Heart left ventricle (tissue), 16 donors: ENCODE measurements at regions not wholly inside any gene's neighbourhood (a gene's known extent, or its start where the extent isn't known, plus 50 kb on each side); places are given as distances from the start of the nearest gene placed in this dataset.

Experiments
- ATAC-seq, 4 donors: fragments of 200-7000 bp; cut with Tn5 transposase; one replicate each; pipeline ENCODE4 v1.9.1; 2020 to 2022; ENCODE audit warnings: moderate library complexity in 4 of 4, mild to moderate bottlenecking in 3 of 4, moderate number of reproducible peaks in 1 of 4
- DNase-seq, 5 donors: peaks; one replicate each; pipeline ENCODE4 v3.0.0-alpha.2; 2020
- H3K27ac ChIP-seq, 12 donors: fragments of 200-600 bp; sonication (generic) in 4 of 12; one replicate each; pipeline versions ENCODE4 v1.5.0 to v1.8.0; 2016 to 2022; ENCODE audit warnings: mild to moderate bottlenecking in 2 of 12
- H3K27me3 ChIP-seq, 9 donors: fragments of 200-600 bp; sonication (generic) in 2 of 9; one replicate each; pipeline versions ENCODE4 v1.5.1 to v1.8.0; 2016 to 2022; ENCODE audit warnings: mild to moderate bottlenecking in 3 of 9
- H3K36me3 ChIP-seq, 9 donors: fragments of 200-600 bp; sonication (generic) in 2 of 9; one replicate each; pipeline versions ENCODE4 v1.5.0 to v1.8.0; 2018 to 2022; ENCODE audit warnings: mild to moderate bottlenecking in 2 of 9
- H3K4me1 ChIP-seq, 12 donors: fragments of 200-600 bp; sonication (generic) in 4 of 12; one replicate each; pipeline versions ENCODE4 v1.5.0 to v1.8.0; 2016 to 2022; ENCODE audit warnings: mild to moderate bottlenecking in 3 of 12
- H3K4me3 ChIP-seq, 12 donors: fragments of 200-600 bp; sonication (generic) in 4 of 12; one replicate each; pipeline versions ENCODE4 v1.5.0 to v1.8.0; 2017 to 2022; ENCODE audit warnings: mild to moderate bottlenecking in 9 of 12, moderate library complexity in 4 of 12
- H3K9me3 ChIP-seq, 12 donors: fragments of 200-600 bp; sonication (generic) in 4 of 12; one replicate each; pipeline versions ENCODE4 v1.5.0 to v1.8.0; 2016 to 2022; ENCODE audit warnings: mild to moderate bottlenecking in 1 of 12
- POLR2A ChIP-seq, 2 donors: fragments of 450-650 bp; IDR thresholded peaks; one replicate each; pipeline ENCODE4 v1.6.1; 2017; ENCODE audit warnings: antibody characterized with exemption in 2 of 2, mild to moderate bottlenecking in 2 of 2, moderate library complexity in 2 of 2
- WGBS, 4 donors: extraction: QIAGEN DNeasy Blood & Tissue Kit in 2 of 4; methylation state at CpG; one replicate each; pipeline versions ENCODE4 v1.1.5 to v1.1.7; 2013 to 2018; 5-methylcytosine and 5-hydroxymethylcytosine counted together
- intact Hi-C, 10 donors: fragments of 100-400 bp; cut with DNase I; formaldehyde crosslinking; loops; one replicate each; pipeline versions ENCODE4 v1.11.1 to v1.14.2; 2022
- TF ChIP-seq, protein P1 (sequence below), 12 donors: fragments of 200-600 bp; sonication (generic) in 4 of 12; IDR thresholded peaks; one replicate each; pipeline versions ENCODE4 v1.5.0 to v1.8.0; 2018 to 2022; ENCODE audit warnings: antibody characterized with exemption in 12 of 12, mild to moderate bottlenecking in 5 of 12
- donor health status: ischemic (EF 13 %, LVEDD 7.1; RV severe dilation, severe dysfunction).
- donor health status: healthy with polysubstance abuse.
- donor health status: DM: no; HTN: yes; CAD: no.
- donor health status: DM: no; HTN: no; CAD: no.
- donor health status: ischemic (EF 25% LVEDD 6.9; RV normal size, moderate dysfunction).
- donor health status: ischemic (EF 25% LVEDD 5.7; RV mildly dilated, moderate dysfunction).
- donor health status: healthy.
- donor health status: DM: yes; HTN: yes; CAD: no.
- donor health status: ischemic (EF 35%, LVEDD 5.7; RV mildly dilated, moderate dysfunction).
- donor health status: nonischemic (EF 11% LVEDD 7.7; RV severe dilation, severe dysfunction).
- donor health status: DM: yes; HTN: yes; CAD: no.
- donor health status: PGD.
- donor health status: ischemic (EF 29% LVEDD 5.4; RV normal size, mild dysfunction).
- donor health status: nonischemic (EF 23%, LVEDD 6.1; RV moderate dilation, normal function).

- H3K36me3 ChIP-seq = no peaks in the 10 kb centered on the region
- no peaks in the 10 kb centered on the region for H3K9me3 ChIP-seq
- H3K27ac ChIP-seq = no peak overlapping the region
- intact Hi-C loops = no loop called here
- ATAC-seq (no peak), DNase-seq (no peak)
- TF ChIP-seq, protein P1, sequence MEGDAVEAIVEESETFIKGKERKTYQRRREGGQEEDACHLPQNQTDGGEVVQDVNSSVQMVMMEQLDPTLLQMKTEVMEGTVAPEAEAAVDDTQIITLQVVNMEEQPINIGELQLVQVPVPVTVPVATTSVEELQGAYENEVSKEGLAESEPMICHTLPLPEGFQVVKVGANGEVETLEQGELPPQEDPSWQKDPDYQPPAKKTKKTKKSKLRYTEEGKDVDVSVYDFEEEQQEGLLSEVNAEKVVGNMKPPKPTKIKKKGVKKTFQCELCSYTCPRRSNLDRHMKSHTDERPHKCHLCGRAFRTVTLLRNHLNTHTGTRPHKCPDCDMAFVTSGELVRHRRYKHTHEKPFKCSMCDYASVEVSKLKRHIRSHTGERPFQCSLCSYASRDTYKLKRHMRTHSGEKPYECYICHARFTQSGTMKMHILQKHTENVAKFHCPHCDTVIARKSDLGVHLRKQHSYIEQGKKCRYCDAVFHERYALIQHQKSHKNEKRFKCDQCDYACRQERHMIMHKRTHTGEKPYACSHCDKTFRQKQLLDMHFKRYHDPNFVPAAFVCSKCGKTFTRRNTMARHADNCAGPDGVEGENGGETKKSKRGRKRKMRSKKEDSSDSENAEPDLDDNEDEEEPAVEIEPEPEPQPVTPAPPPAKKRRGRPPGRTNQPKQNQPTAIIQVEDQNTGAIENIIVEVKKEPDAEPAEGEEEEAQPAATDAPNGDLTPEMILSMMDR (IDR thresholded peaks at IDR 0.05) = no peak
- TF ChIP-seq POLR2A (IDR thresholded peaks at IDR 0.05) = no peak
- H3K4me1 ChIP-seq = no peaks in the 10 kb centered on the region
- WGBS, 4 donors = 83 to 87% (median 85%) methylated on average over 5 of the region's 5 CpGs
- H3K27me3 ChIP-seq = peaks cover 0 to 6% (median 0%) of the 10 kb centered on the region in 9 donors
- no peak overlapping the region for H3K4me3 ChIP-seq
These were observed 296.6 kb downstream of the IRX2 start for GRCh38 chr5:2454876-2455275.

DNA sequence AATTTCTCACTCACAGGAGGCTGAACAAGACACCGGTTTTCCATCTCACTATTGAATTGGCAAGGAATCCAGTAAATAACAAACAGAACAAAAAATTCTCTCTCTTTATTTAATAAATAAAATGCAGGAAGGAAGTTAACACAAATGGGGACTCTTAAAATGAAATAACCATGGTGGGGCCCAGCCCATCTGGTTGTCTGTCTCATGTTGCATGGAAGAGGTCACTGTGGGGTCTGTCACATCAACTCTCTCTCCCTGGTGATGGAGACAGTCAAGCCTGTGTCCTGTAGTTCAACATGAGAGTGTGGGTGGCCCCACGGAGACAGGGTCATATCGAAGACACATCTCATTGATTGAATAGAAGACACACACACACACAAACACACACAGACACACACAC, 297.7 kb downstream of the IRX2 start:
- TF ChIP-seq, protein P1 (IDR thresholded peaks at IDR 0.05) = no peak
- no peak for TF ChIP-seq POLR2A (IDR thresholded peaks at IDR 0.05)
- ATAC-seq (no peak), DNase-seq (no peak)
- H3K27ac ChIP-seq = no peak overlapping the region
- H3K36me3 ChIP-seq = no peaks in the 10 kb centered on the region
- intact Hi-C loops = no loop called here
- peaks cover 0 to 9% (median 0%) of the 10 kb centered on the region in 9 donors for H3K27me3 ChIP-seq
- 55 to 82% (median 76%) methylated on average over 3 of the region's 3 CpGs for WGBS, 4 donors
- H3K4me3 ChIP-seq = no peak overlapping the region
- no peaks in the 10 kb centered on the region for H3K4me1 ChIP-seq
- no peaks in the 10 kb centered on the region for H3K9me3 ChIP-seq

DNA sequence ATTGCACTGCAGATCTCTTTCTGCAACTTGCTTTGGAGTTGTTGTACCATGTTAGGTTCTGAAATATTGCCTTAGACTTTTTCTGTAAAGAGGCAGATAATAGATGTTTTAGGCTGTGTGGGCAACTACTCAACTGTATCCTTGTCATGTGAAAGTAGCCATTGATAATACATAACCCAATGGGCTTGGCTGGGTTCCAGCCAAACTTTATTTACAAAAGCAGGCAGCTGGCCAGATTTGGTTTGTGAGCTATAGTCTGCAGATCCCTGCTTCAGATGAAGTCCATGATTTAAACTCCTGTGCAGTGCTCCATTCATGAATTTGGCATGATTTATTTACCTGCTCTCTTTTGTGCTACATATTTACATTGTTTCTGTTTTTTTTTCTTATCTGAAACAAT, 300.4 kb downstream of the IRX2 start:
- Histone ChIP-seq H3K27ac (no peak overlapping the region), H3K36me3 (no peaks in the 10 kb centered on the region), H3K4me1 (no peaks in the 10 kb centered on the region), H3K4me3 (no peak overlapping the region), H3K9me3 (peaks cover 0 to 4% (median 0%) of the 10 kb centered on the region in 12 donors), H3K27me3 (peaks cover 0 to 10% (median 0%) of the 10 kb centered on the region in 9 donors)
- no peak for ATAC-seq
- TF ChIP-seq, protein P1 (IDR thresholded peaks at IDR 0.05) = no peak
- no peak for TF ChIP-seq POLR2A (IDR thresholded peaks at IDR 0.05)
- no peak for DNase-seq
- intact Hi-C loops = no loop called here

- no peak overlapping the region for H3K27ac ChIP-seq
- peaks cover 0 to 3% (median 0%) of the 10 kb centered on the region in 9 donors for H3K27me3 ChIP-seq
- TF ChIP-seq, protein P1 (IDR thresholded peaks at IDR 0.05) = no peak
- no peak for TF ChIP-seq POLR2A (IDR thresholded peaks at IDR 0.05)
- ATAC-seq = no peak
- no peaks in the 10 kb centered on the region for H3K36me3 ChIP-seq
- DNase-seq = no peak
- H3K9me3 ChIP-seq = no peaks in the 10 kb centered on the region
- H3K4me3 ChIP-seq = no peak overlapping the region
- WGBS, 4 donors = 74 to 82% (median 80%) methylated on average over 17 to 31 of the region's 31 CpGs
- no peaks in the 10 kb centered on the region for H3K4me1 ChIP-seq
- intact Hi-C loops = no loop called here
These were observed 308.8 kb downstream of the IRX2 start for GRCh38 chr5:2442496-2443354.
